PC-9 (cell line): ENCODE measurements at regions not wholly inside any gene's neighbourhood (a gene's known extent, or its start where the extent isn't known, plus 50 kb on each side); places are given as distances from the start of the nearest gene placed in this dataset.

Experiments used
- EZH2 ChIP-seq: fragments of 200-600 bp; sonication (generic); IDR thresholded peaks from 2 replicates; pipeline ENCODE4 v1.8.0; 2017; ENCODE audit warnings: antibody characterized with exemption, low read depth
- TF ChIP-seq, protein P1 (sequence below): fragments of 200-600 bp; sonication (generic); conservative IDR thresholded peaks from 2 replicates; pipeline ENCODE4 v1.6.1; 2017; ENCODE audit warnings: mixed run types, antibody characterized with exemption, mild to moderate bottlenecking, moderate library complexity

DNA sequence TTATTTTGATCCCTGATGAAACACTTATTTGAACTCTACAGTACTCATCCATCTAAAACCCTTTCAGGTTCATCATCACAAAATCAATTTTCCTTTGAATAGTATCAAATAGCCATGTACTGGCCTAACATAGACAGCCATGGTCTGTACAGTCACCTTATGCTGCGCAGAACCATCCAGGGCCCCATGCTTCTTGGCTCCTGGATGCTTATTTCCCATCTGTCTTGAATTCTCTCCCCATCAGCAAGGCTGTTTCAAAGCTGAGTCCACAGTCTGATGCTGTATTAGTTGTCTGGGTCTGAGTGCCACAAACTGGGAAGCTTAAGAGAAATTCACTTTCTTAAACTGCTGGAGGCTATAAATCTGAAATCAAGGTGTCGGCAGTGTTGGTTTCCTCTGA, 290.2 kb downstream of the OSR1 start:
- TF ChIP-seq, protein P1, sequence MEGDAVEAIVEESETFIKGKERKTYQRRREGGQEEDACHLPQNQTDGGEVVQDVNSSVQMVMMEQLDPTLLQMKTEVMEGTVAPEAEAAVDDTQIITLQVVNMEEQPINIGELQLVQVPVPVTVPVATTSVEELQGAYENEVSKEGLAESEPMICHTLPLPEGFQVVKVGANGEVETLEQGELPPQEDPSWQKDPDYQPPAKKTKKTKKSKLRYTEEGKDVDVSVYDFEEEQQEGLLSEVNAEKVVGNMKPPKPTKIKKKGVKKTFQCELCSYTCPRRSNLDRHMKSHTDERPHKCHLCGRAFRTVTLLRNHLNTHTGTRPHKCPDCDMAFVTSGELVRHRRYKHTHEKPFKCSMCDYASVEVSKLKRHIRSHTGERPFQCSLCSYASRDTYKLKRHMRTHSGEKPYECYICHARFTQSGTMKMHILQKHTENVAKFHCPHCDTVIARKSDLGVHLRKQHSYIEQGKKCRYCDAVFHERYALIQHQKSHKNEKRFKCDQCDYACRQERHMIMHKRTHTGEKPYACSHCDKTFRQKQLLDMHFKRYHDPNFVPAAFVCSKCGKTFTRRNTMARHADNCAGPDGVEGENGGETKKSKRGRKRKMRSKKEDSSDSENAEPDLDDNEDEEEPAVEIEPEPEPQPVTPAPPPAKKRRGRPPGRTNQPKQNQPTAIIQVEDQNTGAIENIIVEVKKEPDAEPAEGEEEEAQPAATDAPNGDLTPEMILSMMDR: no peak
- TF ChIP-seq EZH2: no peak
